Osteocyte (in vitro differentiated cells): ENCODE measurements at regions not wholly inside any gene's neighbourhood (a gene's known extent, or its start where the extent isn't known, plus 50 kb on each side); places are given as distances from the start of the nearest gene placed in this dataset.

Experiments
- DNase-seq: peaks from one replicate; pipeline ENCODE4 v3.0.0; 2021; ENCODE audit warnings: mixed read lengths; ENCODE audit not compliant: unreplicated experiment; ENCODE audit errors: extremely low spot score
- H3K27ac Mint-ChIP-seq: one replicate; pipeline ENCODE4 v1.8.0; 2021; ENCODE audit warnings: mild to moderate bottlenecking, mixed read lengths; ENCODE audit not compliant: unreplicated experiment
- H3K27me3 Mint-ChIP-seq: one replicate; pipeline ENCODE4 v1.8.0; 2021; ENCODE audit warnings: mixed read lengths; ENCODE audit not compliant: unreplicated experiment
- H3K36me3 Mint-ChIP-seq: one replicate; pipeline ENCODE4 v1.8.0; 2021; ENCODE audit warnings: mixed read lengths; ENCODE audit not compliant: unreplicated experiment
- H3K4me1 Mint-ChIP-seq: one replicate; pipeline ENCODE4 v1.8.0; 2021; ENCODE audit warnings: mixed read lengths; ENCODE audit not compliant: unreplicated experiment
- H3K4me3 Mint-ChIP-seq: one replicate; pipeline ENCODE4 v1.8.0; 2021; ENCODE audit warnings: mild to moderate bottlenecking, moderate library complexity, mixed read lengths; ENCODE audit not compliant: unreplicated experiment
- H3K9me3 Mint-ChIP-seq: one replicate; pipeline ENCODE4 v1.8.0; 2021; ENCODE audit warnings: mixed read lengths; ENCODE audit not compliant: unreplicated experiment
- CTCF ChIP-seq: fragments of 200-600 bp; sonication (generic); IDR thresholded peaks from 2 replicates; pipeline ENCODE4 v1.5.0; 2021; ENCODE audit warnings: antibody characterized with exemption, mild to moderate bottlenecking, moderate library complexity

- Mint-ChIP-seq H3K36me3 (no peaks in the 10 kb centered on the region), H3K9me3 (peaks cover 19% of the 10 kb centered on the region), H3K4me3 (no peak overlapping the region), H3K4me1 (no peaks in the 10 kb centered on the region), H3K27ac (no peak overlapping the region), H3K27me3 (no peaks in the 10 kb centered on the region)
- no peak for TF ChIP-seq CTCF
- no peak for DNase-seq
Observed at GRCh38 chr14:45970621-45971020, 681.0 kb downstream of the RPL10L start.

DNA sequence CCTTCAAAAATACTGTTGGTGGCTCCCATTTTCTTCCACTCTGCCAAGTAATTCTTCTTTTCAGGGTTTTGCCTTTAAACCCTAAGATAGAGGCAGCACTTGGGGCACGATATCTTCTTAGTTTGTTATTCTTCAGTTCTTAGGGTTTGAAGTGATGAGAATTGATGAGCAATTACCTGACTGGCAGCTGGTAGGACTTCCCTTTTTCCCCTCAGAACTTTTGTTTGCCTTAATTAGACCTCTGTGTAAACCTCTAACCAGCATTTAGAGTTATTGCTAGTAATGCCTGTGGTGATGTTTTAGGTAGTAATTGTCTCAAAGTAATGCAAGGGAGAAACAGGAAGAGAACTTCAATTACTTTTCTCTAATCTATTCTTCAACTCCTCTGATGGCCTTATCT lies 683.5 kb downstream of the RPL10L start:
- Mint-ChIP-seq H3K27ac (no peak overlapping the region), H3K9me3 (peaks cover 10% of the 10 kb centered on the region), H3K36me3 (no peaks in the 10 kb centered on the region), H3K4me3 (no peak overlapping the region), H3K27me3 (no peaks in the 10 kb centered on the region), H3K4me1 (no peaks in the 10 kb centered on the region)
- TF ChIP-seq CTCF: no peak
- DNase-seq: no peak

DNA sequence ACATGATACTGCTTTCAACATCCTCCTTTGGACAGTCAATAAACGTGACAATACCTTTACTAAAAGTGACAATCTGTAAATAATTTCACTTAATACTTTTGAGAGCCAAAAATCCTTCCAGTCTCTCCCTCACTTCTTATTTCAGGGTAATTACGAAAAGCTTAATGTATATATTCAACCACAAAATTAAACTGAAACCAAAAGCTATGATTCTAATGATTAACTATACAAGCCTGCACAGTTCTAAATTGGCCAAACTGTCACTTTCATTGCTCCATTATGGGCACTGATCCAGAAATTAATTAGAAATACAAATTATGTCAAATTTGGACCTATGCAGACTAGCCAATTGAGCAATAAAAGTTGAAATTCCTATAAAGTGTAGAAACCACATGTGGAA lies 696.5 kb upstream of the MIS18BP1 start:
- Mint-ChIP-seq H3K4me1 (no peaks in the 10 kb centered on the region), H3K27ac (no peak overlapping the region), H3K9me3 (no peaks in the 10 kb centered on the region), H3K27me3 (no peaks in the 10 kb centered on the region), H3K36me3 (no peaks in the 10 kb centered on the region), H3K4me3 (no peak overlapping the region)
- no peak for DNase-seq
- no peak for TF ChIP-seq CTCF

DNA sequence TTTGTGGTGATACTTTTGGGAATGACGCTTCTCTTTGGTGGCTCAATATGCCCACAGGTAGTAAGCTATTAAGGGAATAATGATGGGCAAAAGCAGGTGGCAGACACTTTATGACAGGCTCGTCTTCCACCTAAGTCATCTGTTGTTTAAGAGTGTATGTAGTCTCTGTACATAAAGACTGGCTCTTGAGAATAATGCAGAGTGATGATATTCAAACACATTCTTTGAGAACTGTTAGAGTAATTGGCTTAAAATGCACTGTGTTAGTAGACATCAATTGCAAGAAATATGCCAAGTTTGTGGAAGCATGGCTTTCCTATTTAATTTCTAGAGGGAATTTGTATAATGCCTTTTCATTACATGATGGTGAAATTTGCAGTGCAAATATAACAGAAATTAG lies 694.8 kb upstream of the MIS18BP1 start:
- TF ChIP-seq CTCF: no peak
- Mint-ChIP-seq H3K36me3 (no peaks in the 10 kb centered on the region), H3K4me1 (no peaks in the 10 kb centered on the region), H3K9me3 (no peaks in the 10 kb centered on the region), H3K27me3 (no peaks in the 10 kb centered on the region), H3K27ac (no peak overlapping the region), H3K4me3 (no peak overlapping the region)
- no peak for DNase-seq

- Mint-ChIP-seq H3K36me3 (no peaks in the 10 kb centered on the region), H3K9me3 (no peaks in the 10 kb centered on the region), H3K27ac (no peak overlapping the region), H3K27me3 (no peaks in the 10 kb centered on the region), H3K4me3 (no peak overlapping the region), H3K4me1 (no peaks in the 10 kb centered on the region)
- DNase-seq: no peak
- no peak for TF ChIP-seq CTCF
Observed at GRCh38 chr14:45946251-45946650, 693.2 kb upstream of the MIS18BP1 start.
